ENCODE measurements at regions not wholly inside any gene's neighbourhood (a gene's known extent, or its start where the extent isn't known, plus 50 kb on each side); places are given as distances from the start of the nearest gene placed in this dataset.

- DNase-seq: no peak
These were observed 372.3 kb upstream of the IRX2 start for GRCh38 chr5:3123763-3124157.

GRCh38 chr5:3122985-3123762, 371.7 kb upstream of the IRX2 start:
- DNase-seq: no peak

- no peak for DNase-seq
These were observed 370.7 kb upstream of the IRX2 start for GRCh38 chr5:3122216-3122615.

GRCh38 chr5:3121813-3122212, 370.3 kb upstream of the IRX2 start:
- DNase-seq: no peak

- DNase-seq: no peak
These were observed 368.6 kb upstream of the IRX2 start for GRCh38 chr5:3120028-3120427.

GRCh38 chr5:3119435-3119834, 368.0 kb upstream of the IRX2 start:
- DNase-seq: no peak

GRCh38 chr5:3118340-3118739, 366.9 kb upstream of the IRX2 start:
- no peak for DNase-seq

GRCh38 chr5:3116366-3116765, 364.9 kb upstream of the IRX2 start:
- no peak for DNase-seq

GRCh38 chr5:3114467-3114866, 363.0 kb upstream of the IRX2 start:
- no peak for DNase-seq

GRCh38 chr5:3110371-3110770, 358.9 kb upstream of the IRX2 start:
- DNase-seq: no peak

GRCh38 chr5:3107156-3107611, 355.7 kb upstream of the IRX2 start:
- DNase-seq: no peak

- no peak for DNase-seq
These were observed 354.1 kb upstream of the IRX2 start for GRCh38 chr5:3105581-3105980.

GRCh38 chr5:3105172-3105571, 353.7 kb upstream of the IRX2 start:
- no peak for DNase-seq

- DNase-seq: no peak
These were observed 353.1 kb upstream of the IRX2 start for GRCh38 chr5:3104429-3105060.

- DNase-seq: no peak
These were observed 351.9 kb upstream of the IRX2 start for GRCh38 chr5:3103262-3103811.

- DNase-seq: no peak
These were observed 351.1 kb upstream of the IRX2 start for GRCh38 chr5:3102531-3102930.

GRCh38 chr5:3101561-3101960, 350.1 kb upstream of the IRX2 start:
- DNase-seq: no peak

GRCh38 chr5:3100921-3101551, 349.6 kb upstream of the IRX2 start:
- no peak for DNase-seq

GRCh38 chr5:3099954-3100353, 348.5 kb upstream of the IRX2 start:
- no peak for DNase-seq

- DNase-seq: no peak
These were observed 348.0 kb upstream of the IRX2 start for GRCh38 chr5:3099526-3099925.

- no peak for DNase-seq
These were observed 347.3 kb upstream of the IRX2 start for GRCh38 chr5:3098821-3099220.

GRCh38 chr5:3092664-3093063, 341.2 kb upstream of the IRX2 start:
- no peak for DNase-seq

- DNase-seq: no peak
These were observed 340.7 kb upstream of the IRX2 start for GRCh38 chr5:3092211-3092610.
